Epithelial cell of proximal tubule (primary cell): ENCODE measurements at regions not wholly inside any gene's neighbourhood (a gene's known extent, or its start where the extent isn't known, plus 50 kb on each side); places are given as distances from the start of the nearest gene placed in this dataset.

Source experiments
- DNase-seq: peaks from one replicate; pipeline ENCODE4 v3.0.0-alpha.2; 2011; ENCODE audit warnings: low read depth
- H3K4me3 ChIP-seq: 2 replicates; pipeline ENCODE4 v1.5.1; 2011; ENCODE audit warnings: low read depth, mild to moderate bottlenecking, low read length
- TF ChIP-seq, protein P1 (sequence below): conservative IDR thresholded peaks from 2 replicates; pipeline ENCODE4 v1.5.1; 2012; ENCODE audit warnings: low read depth, mild to moderate bottlenecking, low read length

DNA sequence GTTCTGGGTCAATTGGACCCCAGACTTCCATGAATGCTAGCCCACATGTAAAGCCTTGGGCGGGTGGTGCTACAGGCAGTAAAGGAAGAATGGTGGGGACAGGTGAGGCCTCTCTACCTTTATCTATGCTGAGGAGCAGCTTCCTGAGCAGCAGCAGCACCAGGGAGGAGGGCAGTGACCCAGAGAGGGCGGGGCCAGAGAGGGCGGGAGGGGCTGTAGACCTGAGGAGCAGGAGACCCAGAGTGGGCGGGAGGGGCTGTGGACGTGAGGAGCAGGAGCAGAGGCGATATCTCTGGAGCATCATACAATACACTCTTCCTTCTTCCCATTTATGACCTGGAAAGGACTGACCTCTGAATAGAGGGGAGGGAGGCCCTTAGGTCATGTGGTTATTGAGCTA, 165.9 kb downstream of the MTRR start:
- TF ChIP-seq, protein P1, sequence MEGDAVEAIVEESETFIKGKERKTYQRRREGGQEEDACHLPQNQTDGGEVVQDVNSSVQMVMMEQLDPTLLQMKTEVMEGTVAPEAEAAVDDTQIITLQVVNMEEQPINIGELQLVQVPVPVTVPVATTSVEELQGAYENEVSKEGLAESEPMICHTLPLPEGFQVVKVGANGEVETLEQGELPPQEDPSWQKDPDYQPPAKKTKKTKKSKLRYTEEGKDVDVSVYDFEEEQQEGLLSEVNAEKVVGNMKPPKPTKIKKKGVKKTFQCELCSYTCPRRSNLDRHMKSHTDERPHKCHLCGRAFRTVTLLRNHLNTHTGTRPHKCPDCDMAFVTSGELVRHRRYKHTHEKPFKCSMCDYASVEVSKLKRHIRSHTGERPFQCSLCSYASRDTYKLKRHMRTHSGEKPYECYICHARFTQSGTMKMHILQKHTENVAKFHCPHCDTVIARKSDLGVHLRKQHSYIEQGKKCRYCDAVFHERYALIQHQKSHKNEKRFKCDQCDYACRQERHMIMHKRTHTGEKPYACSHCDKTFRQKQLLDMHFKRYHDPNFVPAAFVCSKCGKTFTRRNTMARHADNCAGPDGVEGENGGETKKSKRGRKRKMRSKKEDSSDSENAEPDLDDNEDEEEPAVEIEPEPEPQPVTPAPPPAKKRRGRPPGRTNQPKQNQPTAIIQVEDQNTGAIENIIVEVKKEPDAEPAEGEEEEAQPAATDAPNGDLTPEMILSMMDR = no peak
- no peak overlapping the region for H3K4me3 ChIP-seq
- no peak for DNase-seq

DNA sequence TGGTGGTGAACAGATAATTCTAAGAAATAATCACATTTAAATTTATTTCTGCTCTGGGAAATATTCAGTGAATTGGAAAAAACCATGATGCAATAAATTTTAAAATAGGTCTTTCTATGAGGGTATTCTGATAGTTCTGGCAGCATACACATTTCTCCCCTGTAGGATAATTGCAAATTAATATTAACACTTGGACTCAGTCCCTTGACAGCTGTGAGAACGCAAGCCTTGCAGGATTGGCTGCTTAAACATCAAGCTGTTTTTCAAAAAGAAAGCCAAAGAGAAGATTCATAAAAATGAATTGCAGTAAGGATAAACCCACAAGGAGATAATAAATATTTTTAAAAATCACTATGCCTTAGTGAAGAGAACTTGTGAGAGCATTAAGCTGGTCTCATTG, 180.0 kb downstream of the MTRR start:
- no peak overlapping the region for H3K4me3 ChIP-seq
- DNase-seq = no peak
- TF ChIP-seq, protein P1 = no peak

DNA sequence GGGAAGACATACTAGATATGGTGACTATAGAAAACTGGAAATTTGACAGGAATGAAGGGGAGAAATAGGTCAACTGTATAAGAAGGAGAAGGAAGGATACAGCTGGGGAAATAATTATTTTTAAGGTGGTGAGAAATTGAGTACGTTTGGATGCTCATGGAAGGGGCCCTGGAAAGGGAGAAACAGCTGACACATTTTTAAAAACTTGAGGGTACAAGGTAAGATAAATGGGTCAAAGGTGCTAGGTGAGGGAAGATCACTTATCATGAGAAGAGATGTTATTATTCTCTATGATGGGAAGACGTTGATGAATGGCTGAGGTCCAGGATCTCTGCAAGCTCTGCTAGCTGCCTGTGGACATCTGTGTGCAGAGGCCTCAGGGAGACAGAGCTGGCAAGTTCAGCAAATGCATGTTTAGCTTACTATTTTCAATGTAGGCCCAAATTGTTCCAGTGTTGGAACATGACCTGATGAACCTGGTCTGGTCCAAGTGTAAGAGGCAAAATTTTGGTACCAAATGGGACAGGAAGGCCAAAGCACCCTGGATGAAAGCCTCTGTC, 181.7 kb downstream of the MTRR start:
- no peak overlapping the region for H3K4me3 ChIP-seq
- DNase-seq = no peak
- TF ChIP-seq, protein P1 = no peak

DNA sequence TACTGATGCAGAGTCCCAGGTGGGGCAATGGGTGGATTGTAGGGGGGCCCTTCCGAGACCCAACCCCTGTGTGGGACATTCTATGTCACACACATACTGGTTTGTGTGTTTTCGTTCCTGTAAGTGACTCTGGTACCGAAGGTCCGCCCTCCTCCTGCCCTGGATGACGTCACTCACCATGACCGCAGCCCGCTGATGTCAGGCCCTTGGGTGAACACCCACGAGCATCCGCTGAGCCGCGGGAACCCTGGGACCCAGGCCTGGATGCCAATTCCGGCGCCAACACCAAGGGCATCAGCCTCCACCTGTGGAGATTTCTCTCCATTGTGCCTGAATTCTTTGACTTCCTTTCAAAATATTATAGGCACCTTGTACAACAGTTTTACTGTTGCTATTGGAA, 184.3 kb downstream of the MTRR start:
- H3K4me3 ChIP-seq = no peak overlapping the region
- TF ChIP-seq, protein P1 = no peak
- no peak for DNase-seq

DNA sequence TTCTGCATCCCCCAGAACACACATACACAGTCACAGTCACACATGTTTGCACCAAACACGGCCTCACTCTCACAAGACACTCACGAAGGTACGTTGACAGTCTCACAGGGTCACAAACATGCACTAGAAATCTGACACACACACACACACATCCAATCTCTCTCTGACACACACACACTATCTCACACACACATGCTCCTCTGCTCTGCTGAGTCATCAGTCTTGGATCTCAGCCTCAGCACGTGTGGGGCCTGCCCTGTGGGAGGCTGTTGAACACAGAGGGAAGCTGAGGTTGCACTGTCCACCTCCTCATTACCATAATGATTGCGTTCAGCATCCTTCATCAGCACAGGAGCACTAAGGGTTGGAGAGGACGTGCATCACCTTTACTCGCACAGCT, 188.8 kb downstream of the MTRR start:
- TF ChIP-seq, protein P1 = no peak
- no peak overlapping the region for H3K4me3 ChIP-seq
- DNase-seq = no peak

DNA sequence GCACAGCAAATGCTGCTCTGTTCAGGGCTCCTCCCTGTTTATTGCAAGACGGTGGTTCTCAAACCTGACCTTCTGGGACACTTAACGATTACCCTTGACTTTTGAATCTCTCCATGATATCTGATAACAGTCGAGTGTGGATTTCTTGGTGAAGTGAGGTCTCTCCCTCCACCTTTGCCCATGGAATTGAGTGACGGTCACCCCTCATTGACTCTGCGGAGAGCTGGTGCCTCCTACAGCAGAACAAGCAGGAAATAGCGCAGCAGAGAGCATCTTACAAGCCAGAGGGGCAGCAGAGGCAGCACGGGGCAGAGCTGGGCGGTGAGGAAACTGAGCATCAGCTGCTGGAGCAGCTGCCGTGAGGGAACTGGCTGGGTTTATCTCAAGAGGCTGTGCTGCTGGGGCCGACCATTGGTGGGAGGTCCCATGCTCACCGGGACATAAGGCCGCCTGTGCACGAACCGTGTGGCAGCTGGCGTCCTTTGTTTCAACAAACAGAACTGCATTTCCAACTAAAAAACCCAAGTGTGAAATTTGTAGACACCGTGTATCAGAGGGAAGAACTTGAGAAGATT, 189.8 kb downstream of the MTRR start:
- TF ChIP-seq, protein P1 = no peak
- H3K4me3 ChIP-seq = no peak overlapping the region
- DNase-seq = no peak

DNA sequence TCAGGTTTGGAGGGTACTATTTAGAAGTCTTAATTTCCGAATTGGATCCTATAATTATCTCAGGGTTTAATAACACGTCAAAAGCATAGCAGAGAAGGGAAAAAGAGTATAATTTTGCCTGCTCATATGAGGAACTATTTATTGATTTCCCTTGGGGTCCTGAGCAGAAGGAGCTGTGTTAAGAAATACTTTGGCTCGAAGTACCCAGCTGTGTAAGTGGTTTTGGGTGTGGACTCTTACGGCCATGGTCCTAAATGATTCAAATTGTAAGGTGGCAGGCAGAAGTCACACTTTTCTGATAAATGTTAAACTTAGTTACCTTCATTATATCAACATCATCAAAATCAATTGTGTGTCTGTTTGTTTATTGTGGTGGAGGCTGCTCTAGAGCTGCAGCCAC, 190.4 kb downstream of the MTRR start:
- no peak overlapping the region for H3K4me3 ChIP-seq
- no peak for DNase-seq
- TF ChIP-seq, protein P1 = no peak
